ENCODE measurements at regions not wholly inside any gene's neighbourhood (a gene's known extent, or its start where the extent isn't known, plus 50 kb on each side); places are given as distances from the start of the nearest gene placed in this dataset.

DNA sequence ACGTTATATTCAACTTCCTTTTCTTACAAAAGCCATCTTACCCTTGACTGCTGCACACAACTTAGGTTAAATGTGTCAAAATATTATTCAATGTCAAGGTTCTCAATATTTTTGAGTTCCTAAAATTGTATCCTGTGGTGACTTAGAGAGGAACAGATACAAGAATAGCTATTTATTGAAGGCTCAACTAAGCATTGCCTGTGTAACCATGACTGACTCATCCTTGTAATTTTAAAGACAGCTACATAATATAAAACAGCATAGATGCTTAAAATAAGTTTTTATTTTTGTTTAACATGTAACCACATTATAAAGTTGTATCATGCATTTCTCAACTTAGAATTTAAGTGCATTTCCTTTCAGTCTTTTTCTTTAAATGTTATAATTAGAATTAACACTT is 312.9 kb upstream of the RGMB start:
- H3K27me3 ChIP-seq (ENCODE audit: insufficient read depth, low read length), result no peaks in the 10 kb centered on the region
- no peaks in the 10 kb centered on the region for H3K9me2 ChIP-seq (ENCODE audit: low read depth, low read length)
- no peak overlapping the region for H3K9ac ChIP-seq (ENCODE audit: low read length)
- no peaks in the 10 kb centered on the region for H3F3A ChIP-seq (ENCODE audit: insufficient read depth, low read length)
- H3K36me3 ChIP-seq (ENCODE audit: insufficient read depth, low read length), result no peaks in the 10 kb centered on the region
- no peaks in the 10 kb centered on the region for H4K20me1 ChIP-seq (ENCODE audit: insufficient read depth, low read length)
- no peaks in the 10 kb centered on the region for H3K4me1 ChIP-seq (ENCODE audit: insufficient read depth, low read length, severe bottlenecking)
- no peak overlapping the region for H3K27ac ChIP-seq (ENCODE audit: low read depth, low read length, poor library complexity, severe bottlenecking)
- H3K79me2 ChIP-seq (ENCODE audit: insufficient read depth, low read length), result no peaks in the 10 kb centered on the region
- TF ChIP-seq, protein P1, sequence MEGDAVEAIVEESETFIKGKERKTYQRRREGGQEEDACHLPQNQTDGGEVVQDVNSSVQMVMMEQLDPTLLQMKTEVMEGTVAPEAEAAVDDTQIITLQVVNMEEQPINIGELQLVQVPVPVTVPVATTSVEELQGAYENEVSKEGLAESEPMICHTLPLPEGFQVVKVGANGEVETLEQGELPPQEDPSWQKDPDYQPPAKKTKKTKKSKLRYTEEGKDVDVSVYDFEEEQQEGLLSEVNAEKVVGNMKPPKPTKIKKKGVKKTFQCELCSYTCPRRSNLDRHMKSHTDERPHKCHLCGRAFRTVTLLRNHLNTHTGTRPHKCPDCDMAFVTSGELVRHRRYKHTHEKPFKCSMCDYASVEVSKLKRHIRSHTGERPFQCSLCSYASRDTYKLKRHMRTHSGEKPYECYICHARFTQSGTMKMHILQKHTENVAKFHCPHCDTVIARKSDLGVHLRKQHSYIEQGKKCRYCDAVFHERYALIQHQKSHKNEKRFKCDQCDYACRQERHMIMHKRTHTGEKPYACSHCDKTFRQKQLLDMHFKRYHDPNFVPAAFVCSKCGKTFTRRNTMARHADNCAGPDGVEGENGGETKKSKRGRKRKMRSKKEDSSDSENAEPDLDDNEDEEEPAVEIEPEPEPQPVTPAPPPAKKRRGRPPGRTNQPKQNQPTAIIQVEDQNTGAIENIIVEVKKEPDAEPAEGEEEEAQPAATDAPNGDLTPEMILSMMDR (IDR thresholded peaks at IDR 0.05; ENCODE audit: low read length), result no peak
- no peak for TF ChIP-seq EZH2 (IDR thresholded peaks at IDR 0.05; ENCODE audit: borderline replicate concordance, low read length)
- H3K4me2 ChIP-seq (ENCODE audit: low read length), result no peak overlapping the region
- H3K9me3 ChIP-seq (ENCODE audit: low read length), result no peaks in the 10 kb centered on the region
- H2AFZ ChIP-seq (ENCODE audit: low read length), result no peak overlapping the region
- H3K4me3 ChIP-seq (ENCODE audit: low read depth, low read length, poor library complexity, severe bottlenecking), result no peak overlapping the region

DNA sequence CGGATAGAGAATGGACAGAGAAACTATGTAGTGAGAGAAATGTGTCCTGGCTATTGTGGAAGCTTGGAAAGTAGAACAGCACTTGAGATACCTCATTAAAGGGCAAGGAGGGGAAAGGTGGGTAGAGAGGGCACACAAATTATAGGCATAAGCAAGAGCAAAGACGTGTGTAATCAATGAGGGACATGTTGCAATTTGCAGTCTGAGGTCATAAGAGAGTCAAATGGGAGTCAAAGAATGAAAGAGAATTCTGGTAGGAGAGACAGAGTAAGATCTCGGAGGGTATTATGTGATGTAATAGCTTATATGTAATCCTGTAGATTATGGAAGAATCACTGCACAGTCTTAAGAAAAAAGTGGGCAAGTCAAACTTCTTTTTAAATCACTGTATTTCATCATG is 312.0 kb upstream of the RGMB start:
- no peak overlapping the region for H2AFZ ChIP-seq (ENCODE audit: low read length)
- H3K4me3 ChIP-seq (ENCODE audit: low read depth, low read length, poor library complexity, severe bottlenecking), result no peak overlapping the region
- no peak for TF ChIP-seq EZH2 (IDR thresholded peaks at IDR 0.05; ENCODE audit: borderline replicate concordance, low read length)
- TF ChIP-seq, protein P1 (IDR thresholded peaks at IDR 0.05; ENCODE audit: low read length), result no peak
- H3K9ac ChIP-seq (ENCODE audit: low read length), result no peak overlapping the region
- no peaks in the 10 kb centered on the region for H3K27me3 ChIP-seq (ENCODE audit: insufficient read depth, low read length)
- no peak overlapping the region for H3K4me2 ChIP-seq (ENCODE audit: low read length)
- H4K20me1 ChIP-seq (ENCODE audit: insufficient read depth, low read length), result no peaks in the 10 kb centered on the region
- no peaks in the 10 kb centered on the region for H3K4me1 ChIP-seq (ENCODE audit: insufficient read depth, low read length, severe bottlenecking)
- no peak overlapping the region for H3K27ac ChIP-seq (ENCODE audit: low read depth, low read length, poor library complexity, severe bottlenecking)
- H3K9me2 ChIP-seq (ENCODE audit: low read depth, low read length), result no peaks in the 10 kb centered on the region
- no peaks in the 10 kb centered on the region for H3F3A ChIP-seq (ENCODE audit: insufficient read depth, low read length)
- H3K36me3 ChIP-seq (ENCODE audit: insufficient read depth, low read length), result no peaks in the 10 kb centered on the region
- H3K79me2 ChIP-seq (ENCODE audit: insufficient read depth, low read length), result no peaks in the 10 kb centered on the region
- H3K9me3 ChIP-seq (ENCODE audit: low read length), result no peaks in the 10 kb centered on the region

DNA sequence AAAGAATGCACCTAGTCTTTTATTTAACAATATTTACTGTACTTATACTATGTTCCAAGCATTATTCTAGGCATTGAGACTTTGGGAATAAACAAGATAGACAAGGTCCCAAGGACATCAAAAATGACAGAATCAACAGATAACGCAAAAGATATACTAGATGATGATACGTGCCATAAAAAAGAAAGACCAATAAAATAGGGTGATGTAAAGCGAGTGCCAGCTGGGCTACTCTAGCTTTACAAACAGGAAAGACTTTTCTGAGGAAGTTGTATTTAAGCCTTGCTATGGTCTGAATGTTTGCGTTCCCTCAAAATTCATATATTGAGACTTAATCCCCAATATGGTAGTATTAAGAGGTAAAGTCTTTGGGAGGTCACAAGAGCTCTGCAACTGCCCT is 310.2 kb upstream of the RGMB start:
- no peaks in the 10 kb centered on the region for H3K36me3 ChIP-seq (ENCODE audit: insufficient read depth, low read length)
- no peak overlapping the region for H2AFZ ChIP-seq (ENCODE audit: low read length)
- H3F3A ChIP-seq (ENCODE audit: insufficient read depth, low read length), result no peaks in the 10 kb centered on the region
- H3K9me2 ChIP-seq (ENCODE audit: low read depth, low read length), result no peaks in the 10 kb centered on the region
- H3K9ac ChIP-seq (ENCODE audit: low read length), result no peak overlapping the region
- H3K4me1 ChIP-seq (ENCODE audit: insufficient read depth, low read length, severe bottlenecking), result no peaks in the 10 kb centered on the region
- no peaks in the 10 kb centered on the region for H4K20me1 ChIP-seq (ENCODE audit: insufficient read depth, low read length)
- no peak overlapping the region for H3K4me3 ChIP-seq (ENCODE audit: low read depth, low read length, poor library complexity, severe bottlenecking)
- H3K27me3 ChIP-seq (ENCODE audit: insufficient read depth, low read length), result no peaks in the 10 kb centered on the region
- no peaks in the 10 kb centered on the region for H3K79me2 ChIP-seq (ENCODE audit: insufficient read depth, low read length)
- no peak overlapping the region for H3K4me2 ChIP-seq (ENCODE audit: low read length)
- no peak for TF ChIP-seq EZH2 (IDR thresholded peaks at IDR 0.05; ENCODE audit: borderline replicate concordance, low read length)
- TF ChIP-seq, protein P1 (IDR thresholded peaks at IDR 0.05; ENCODE audit: low read length), result no peak
- no peaks in the 10 kb centered on the region for H3K9me3 ChIP-seq (ENCODE audit: low read length)
- no peak overlapping the region for H3K27ac ChIP-seq (ENCODE audit: low read depth, low read length, poor library complexity, severe bottlenecking)

All from OCI-LY1 (cell line).